22Rv1 (cell line): ENCODE measurements at regions not wholly inside any gene's neighbourhood (a gene's known extent, or its start where the extent isn't known, plus 50 kb on each side); places are given as distances from the start of the nearest gene placed in this dataset.

Source experiments
- ZFX ChIP-seq: fragments of 450-650 bp; IDR thresholded peaks from 2 replicates; pipeline ENCODE4 v1.6.1; 2017; ENCODE audit warnings: antibody characterized with exemption, borderline replicate concordance
- TF ChIP-seq, protein P1 (sequence below): fragments of 450-650 bp; IDR thresholded peaks from 2 replicates; pipeline ENCODE4 v1.5.1; 2017; ENCODE audit warnings: mild to moderate bottlenecking

DNA sequence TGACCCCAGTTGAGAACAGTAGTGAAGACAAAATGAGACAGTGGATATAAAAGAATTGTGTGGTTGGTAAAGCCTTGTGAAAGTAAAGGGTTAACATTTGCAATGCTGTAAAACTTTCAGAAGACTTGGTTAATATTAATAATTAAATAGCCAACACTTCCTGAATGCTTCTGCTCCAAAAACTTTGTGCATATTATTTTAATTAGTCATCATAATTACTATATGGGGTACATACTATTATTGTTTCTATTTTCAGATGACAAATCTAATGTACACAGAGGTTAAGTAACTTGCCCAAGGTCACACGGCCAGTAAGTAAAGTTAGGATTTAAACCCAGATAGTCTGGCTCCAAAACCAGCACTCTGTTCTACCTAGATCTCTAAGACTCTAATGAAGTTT, 291.3 kb downstream of the OGFRL1 start:
- TF ChIP-seq, protein P1, sequence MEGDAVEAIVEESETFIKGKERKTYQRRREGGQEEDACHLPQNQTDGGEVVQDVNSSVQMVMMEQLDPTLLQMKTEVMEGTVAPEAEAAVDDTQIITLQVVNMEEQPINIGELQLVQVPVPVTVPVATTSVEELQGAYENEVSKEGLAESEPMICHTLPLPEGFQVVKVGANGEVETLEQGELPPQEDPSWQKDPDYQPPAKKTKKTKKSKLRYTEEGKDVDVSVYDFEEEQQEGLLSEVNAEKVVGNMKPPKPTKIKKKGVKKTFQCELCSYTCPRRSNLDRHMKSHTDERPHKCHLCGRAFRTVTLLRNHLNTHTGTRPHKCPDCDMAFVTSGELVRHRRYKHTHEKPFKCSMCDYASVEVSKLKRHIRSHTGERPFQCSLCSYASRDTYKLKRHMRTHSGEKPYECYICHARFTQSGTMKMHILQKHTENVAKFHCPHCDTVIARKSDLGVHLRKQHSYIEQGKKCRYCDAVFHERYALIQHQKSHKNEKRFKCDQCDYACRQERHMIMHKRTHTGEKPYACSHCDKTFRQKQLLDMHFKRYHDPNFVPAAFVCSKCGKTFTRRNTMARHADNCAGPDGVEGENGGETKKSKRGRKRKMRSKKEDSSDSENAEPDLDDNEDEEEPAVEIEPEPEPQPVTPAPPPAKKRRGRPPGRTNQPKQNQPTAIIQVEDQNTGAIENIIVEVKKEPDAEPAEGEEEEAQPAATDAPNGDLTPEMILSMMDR, result no peak
- TF ChIP-seq ZFX, result no peak
